Caco-2 (cell line): ENCODE measurements at regions not wholly inside any gene's neighbourhood (a gene's known extent, or its start where the extent isn't known, plus 50 kb on each side); places are given as distances from the start of the nearest gene placed in this dataset.

Experiments
- BruUV-seq: library from RNA; stranded (reverse); fragments of 400-500 nt; replicated peaks from 2 replicates; lab custom pipeline; 2021; lab: Mats Ljungman, UMichigan
- CTCF ChIA-PET: fragments of 300-600 bp; sonication (Branson Sonifier 250); formaldehyde crosslinking; loops from one replicate; lab custom pipeline; 2022; ENCODE audit warnings: antibody characterized with exemption; lab: Charles Lee
- POLR2A ChIA-PET: fragments of 300-600 bp; sonication (Branson Sonifier 250); formaldehyde crosslinking; loops from one replicate; lab custom pipeline; 2022; ENCODE audit warnings: antibody characterized with exemption; lab: Charles Lee
- DNase-seq, 2 experiments: peaks; one replicate each; pipeline versions ENCODE4 v3.0.0 to v3.0.0-alpha.2; 2020 to 2022
- H3K27me3 ChIP-seq: replicated peaks from 2 replicates; pipeline ENCODE4 v1.6.0; 2011; ENCODE audit warnings: low read length; ENCODE audit not compliant: control insufficient read depth, insufficient read depth
- H3K36me3 ChIP-seq: 2 replicates; pipeline ENCODE4 v1.5.1; 2011; ENCODE audit warnings: low read length; ENCODE audit not compliant: control insufficient read depth, insufficient read depth
- H3K4me1 ChIP-seq: fragments of 250-450 bp; sonication (Bioruptor Pico); 2 replicates; pipeline ENCODE4 v1.5.1; 2020; ENCODE audit warnings: mild to moderate bottlenecking
- H3K4me3 ChIP-seq: 2 replicates; pipeline ENCODE4 v1.5.1; 2011; ENCODE audit warnings: low read depth, mild to moderate bottlenecking, control low read depth, low read length
- H3K9me3 ChIP-seq: fragments of 250-450 bp; sonication (Bioruptor Pico); 2 replicates; pipeline ENCODE4 v1.5.1; 2020; ENCODE audit warnings: mild to moderate bottlenecking, moderate library complexity
- H3K27ac Mint-ChIP-seq: one replicate; pipeline ENCODE4 v1.8.0; 2022; ENCODE audit warnings: mixed read lengths; ENCODE audit not compliant: unreplicated experiment
- H3K27me3 Mint-ChIP-seq: one replicate; pipeline ENCODE4 v1.8.0; 2022; ENCODE audit warnings: mixed read lengths; ENCODE audit not compliant: insufficient read depth, unreplicated experiment
- H3K36me3 Mint-ChIP-seq: one replicate; pipeline ENCODE4 v1.8.0; 2022; ENCODE audit warnings: mild to moderate bottlenecking, mixed read lengths; ENCODE audit not compliant: insufficient read depth, unreplicated experiment
- H3K4me1 Mint-ChIP-seq: one replicate; pipeline ENCODE4 v1.8.0; 2022; ENCODE audit warnings: low read depth, mixed read lengths; ENCODE audit not compliant: unreplicated experiment
- H3K4me3 Mint-ChIP-seq: one replicate; pipeline ENCODE4 v1.8.0; 2022; ENCODE audit warnings: mild to moderate bottlenecking, moderate library complexity, mixed read lengths; ENCODE audit not compliant: unreplicated experiment
- H3K9me3 Mint-ChIP-seq: one replicate; pipeline ENCODE4 v1.8.0; 2022; ENCODE audit warnings: mixed read lengths; ENCODE audit not compliant: unreplicated experiment
- CTCF ChIP-seq, 2 experiments: fragments of 200-600 bp in 1 of 2; IDR thresholded peaks; 1 replicate in 1 of 2; 2 replicates in 1 of 2; pipeline versions ENCODE4 v1.5.1 to v1.8.0; 2011 to 2022; ENCODE audit warnings: antibody characterized with exemption in 1 of 2, control low read depth in 1 of 2, inconsistent platforms in 1 of 2, low read depth in 1 of 2, low read length in 1 of 2, mild to moderate bottlenecking in 1 of 2, moderate library complexity in 1 of 2; ENCODE audit not compliant: insufficient read depth in 1 of 2, severe bottlenecking in 1 of 2, unreplicated experiment in 1 of 2
- intact Hi-C: fragments of 100-400 bp; cut with micrococcal nuclease; formaldehyde crosslinking; loops from one replicate; pipeline ENCODE4 v1.10.0; 2022; ENCODE audit not compliant: unreplicated experiment

- Histone ChIP-seq H3K27me3 (no peaks in the 10 kb centered on the region), H3K9me3 (no peaks in the 10 kb centered on the region), H3K4me1 (no peaks in the 10 kb centered on the region), H3K4me3 (no peak overlapping the region), H3K36me3 (no peaks in the 10 kb centered on the region)
- H3K9me3 Mint-ChIP-seq, result no peaks in the 10 kb centered on the region
- H3K27ac Mint-ChIP-seq, result no peak overlapping the region
- H3K27me3 Mint-ChIP-seq, result peaks cover 3% of the 10 kb centered on the region
- H3K36me3 Mint-ChIP-seq, result no peaks in the 10 kb centered on the region
- no peak for DNase-seq
- intact Hi-C loops, result no loop called here
- no peak for TF ChIP-seq CTCF (IDR thresholded peaks at IDR 0.05; ENCODE audit: insufficient read depth in 1 of 2, low read depth in 1 of 2, low read length in 1 of 2, severe bottlenecking in 1 of 2, unreplicated experiment in 1 of 2)
- BruUV-seq, result no TSS peak
- ChIA-PET POLR2A (no interaction called here), CTCF (interaction anchor here (1.1 kb wide), 1 partner anchor 792 kb away, joined by 3 read pairs; no protein-coding TSS in a partner anchor)
- no peak overlapping the region for H3K4me3 Mint-ChIP-seq
- no peaks in the 10 kb centered on the region for H3K4me1 Mint-ChIP-seq
Observed at GRCh38 chr11:15821451-15821850, 534.9 kb downstream of the SOX6 start.

GRCh38 chr11:15824060-15824459 is 532.3 kb downstream of the SOX6 start:
- Histone ChIP-seq H3K4me3 (no peak overlapping the region), H3K9me3 (no peaks in the 10 kb centered on the region), H3K4me1 (no peaks in the 10 kb centered on the region), H3K27me3 (no peaks in the 10 kb centered on the region), H3K36me3 (no peaks in the 10 kb centered on the region)
- intact Hi-C loops, result no loop called here
- no TSS peak for BruUV-seq
- CTCF ChIA-PET, result no interaction called here
- H3K27ac Mint-ChIP-seq, result no peak overlapping the region
- POLR2A ChIA-PET, result no interaction called here
- DNase-seq, result no peak
- H3K4me3 Mint-ChIP-seq, result no peak overlapping the region
- H3K4me1 Mint-ChIP-seq, result no peaks in the 10 kb centered on the region
- H3K9me3 Mint-ChIP-seq, result no peaks in the 10 kb centered on the region
- peaks cover 3% of the 10 kb centered on the region for H3K27me3 Mint-ChIP-seq
- H3K36me3 Mint-ChIP-seq, result no peaks in the 10 kb centered on the region
- TF ChIP-seq CTCF (IDR thresholded peaks at IDR 0.05; ENCODE audit: insufficient read depth in 1 of 2, low read depth in 1 of 2, low read length in 1 of 2, severe bottlenecking in 1 of 2, unreplicated experiment in 1 of 2), result no peak

GRCh38 chr11:15825976-15826650 is 530.2 kb downstream of the SOX6 start:
- Mint-ChIP-seq H3K9me3 (no peaks in the 10 kb centered on the region), H3K36me3 (no peaks in the 10 kb centered on the region), H3K4me3 (no peak overlapping the region), H3K27me3 (peaks cover 3% of the 10 kb centered on the region), H3K4me1 (no peaks in the 10 kb centered on the region), H3K27ac (no peak overlapping the region)
- Histone ChIP-seq H3K4me3 (no peak overlapping the region), H3K36me3 (no peaks in the 10 kb centered on the region), H3K4me1 (no peaks in the 10 kb centered on the region), H3K9me3 (no peaks in the 10 kb centered on the region), H3K27me3 (no peaks in the 10 kb centered on the region)
- BruUV-seq, result no TSS peak
- no peak for TF ChIP-seq CTCF (IDR thresholded peaks at IDR 0.05; ENCODE audit: insufficient read depth in 1 of 2, low read depth in 1 of 2, low read length in 1 of 2, severe bottlenecking in 1 of 2, unreplicated experiment in 1 of 2)
- no peak for DNase-seq
- intact Hi-C loops, result no loop called here
- ChIA-PET CTCF (interaction anchor here (0.5 kb wide), 1 partner anchor 600 kb away, joined by 3 read pairs; no protein-coding TSS in a partner anchor), POLR2A (no interaction called here)
